GM18951 (cell line): ENCODE measurements at regions not wholly inside any gene's neighbourhood (a gene's known extent, or its start where the extent isn't known, plus 50 kb on each side); places are given as distances from the start of the nearest gene placed in this dataset.

ENCODE experiments used
- POLR2A ChIP-seq: IDR thresholded peaks from 4 replicates; pipeline ENCODE4 v1.6.1; 2011; ENCODE audit warnings: mild to moderate bottlenecking; ENCODE audit not compliant: insufficient read length, insufficient read depth; ENCODE audit errors: extremely low read depth
- in situ Hi-C: fragments of 300-500 bp; cut with MboI; formaldehyde crosslinking; loops from one replicate; pipeline ENCODE4 v1.12.0; 2022; ENCODE audit warnings: low sequenced_read_pairs, mixed read lengths, inconsistent platforms; ENCODE audit not compliant: unreplicated experiment

DNA sequence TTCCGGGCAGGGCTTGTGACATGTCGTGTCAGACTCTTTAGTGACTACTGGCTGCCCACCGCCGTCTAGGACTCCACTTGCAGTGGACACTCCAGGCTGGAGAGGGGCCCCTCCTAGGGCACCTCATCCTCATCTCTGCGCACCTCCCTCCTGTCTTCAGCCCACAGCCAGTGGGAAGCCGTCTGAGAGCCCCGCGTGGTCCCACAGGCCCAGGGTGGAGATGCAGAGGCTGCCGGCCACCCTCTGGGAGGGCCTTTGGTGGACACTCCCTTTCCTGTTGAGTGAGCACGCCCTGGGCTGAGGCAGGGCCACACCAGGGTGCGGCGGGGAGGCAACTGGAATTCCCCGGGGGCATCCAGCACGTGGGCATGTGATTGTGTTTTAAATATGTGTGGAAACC lies 80.5 kb downstream of the IRX2 start:
- TF ChIP-seq POLR2A: no peak
- in situ Hi-C loops: no loop called here

GRCh38 chr5:2669913-2670312 lies 81.6 kb downstream of the IRX2 start:
- in situ Hi-C loops: no loop called here
- no peak for TF ChIP-seq POLR2A

GRCh38 chr5:2669259-2669658 lies 82.2 kb downstream of the IRX2 start:
- in situ Hi-C loops: no loop called here
- TF ChIP-seq POLR2A: no peak

- in situ Hi-C loops: no loop called here
- no peak for TF ChIP-seq POLR2A
These were observed 85.4 kb downstream of the IRX2 start for GRCh38 chr5:2666081-2666480.

DNA sequence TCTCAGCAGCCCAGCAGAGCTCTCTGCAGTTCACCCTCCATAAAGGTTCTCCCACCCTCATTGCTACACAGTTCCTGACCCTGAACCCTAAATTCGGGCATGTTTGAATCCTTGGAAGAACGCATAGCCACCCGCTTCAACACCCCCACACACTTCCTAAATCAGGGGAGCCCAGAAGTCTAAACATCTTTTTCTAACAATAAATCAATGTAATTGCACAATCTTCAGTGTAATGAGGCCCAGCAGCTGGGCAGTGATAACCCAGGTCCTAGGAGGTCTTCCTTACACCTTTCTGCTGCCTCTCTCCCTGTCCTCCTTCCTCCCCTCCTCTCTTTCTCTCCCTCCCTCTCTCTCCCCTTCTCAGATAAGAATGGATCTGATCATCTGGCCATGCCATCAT lies 88.0 kb downstream of the IRX2 start:
- in situ Hi-C loops: no loop called here
- TF ChIP-seq POLR2A: no peak

DNA sequence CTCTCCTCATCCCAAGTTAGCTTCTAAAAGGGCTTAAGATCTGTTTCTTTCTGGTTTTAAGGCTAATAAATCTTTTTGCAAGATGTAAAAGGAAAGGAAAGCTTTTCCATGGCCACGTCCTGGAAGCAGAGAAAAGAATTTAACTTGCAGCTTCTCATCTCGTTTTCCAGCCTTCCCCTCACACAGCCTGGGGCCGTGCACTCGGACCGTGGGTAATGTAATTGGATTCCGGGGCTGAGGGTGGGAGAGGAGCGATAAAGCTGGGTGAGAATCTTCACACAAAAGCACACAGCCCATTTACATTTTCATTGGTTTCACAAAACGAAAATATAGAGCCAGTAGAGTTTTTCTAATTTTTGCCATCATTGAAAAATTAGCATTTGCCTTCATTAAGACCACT lies 91.2 kb downstream of the IRX2 start:
- no peak for TF ChIP-seq POLR2A
- in situ Hi-C loops: no loop called here

DNA sequence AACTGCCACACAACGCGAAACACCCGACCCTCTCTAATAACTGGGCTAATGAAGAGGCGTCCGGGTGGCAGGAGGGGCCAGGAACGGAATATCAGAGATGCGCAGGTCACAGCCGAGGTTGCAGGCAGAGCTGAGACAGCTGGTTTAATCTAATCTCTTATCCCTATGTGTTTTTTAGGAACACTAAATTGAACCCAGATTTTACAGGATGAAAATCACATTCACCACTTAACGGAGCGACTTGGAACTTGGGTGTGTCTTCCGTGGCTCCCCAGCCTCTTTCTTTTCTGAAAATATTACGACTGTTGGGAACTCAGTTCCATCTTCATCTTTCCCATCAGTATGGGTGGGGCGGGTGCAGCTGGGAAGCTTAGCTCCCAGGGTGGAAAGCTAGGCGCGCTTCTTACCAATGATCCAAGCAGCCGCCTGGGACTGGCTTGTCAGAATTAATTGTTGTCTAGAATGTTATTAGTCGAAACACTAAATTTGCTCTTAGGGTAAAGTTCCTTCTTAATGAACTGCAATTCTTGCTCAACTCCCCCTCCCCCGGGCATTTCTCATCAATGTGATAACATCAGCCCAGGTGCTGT lies 92.5 kb downstream of the IRX2 start:
- TF ChIP-seq POLR2A: no peak
- in situ Hi-C loops: no loop called here

DNA sequence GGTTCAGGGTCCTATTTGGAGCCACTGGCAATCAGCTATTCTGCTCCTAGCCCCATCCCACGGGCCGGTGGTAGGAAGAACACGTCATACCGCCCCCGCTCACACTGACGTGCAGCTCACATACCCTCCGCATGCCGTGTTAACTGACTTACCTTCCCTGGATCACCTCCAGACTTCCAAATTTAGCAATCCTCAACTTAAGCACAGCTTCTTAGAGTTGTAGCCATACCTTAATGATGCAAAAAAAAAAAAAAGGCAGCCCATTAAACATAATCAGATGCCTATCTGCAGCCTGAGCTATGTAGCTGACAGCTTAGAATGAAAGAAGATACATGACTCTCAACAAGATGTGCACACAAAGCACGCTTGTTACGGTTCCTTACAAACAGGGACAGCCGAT lies 93.0 kb downstream of the IRX2 start:
- TF ChIP-seq POLR2A: no peak
- in situ Hi-C loops: no loop called here

- TF ChIP-seq POLR2A: no peak
- in situ Hi-C loops: no loop called here
These were observed 94.3 kb downstream of the IRX2 start for GRCh38 chr5:2657151-2657550.

DNA sequence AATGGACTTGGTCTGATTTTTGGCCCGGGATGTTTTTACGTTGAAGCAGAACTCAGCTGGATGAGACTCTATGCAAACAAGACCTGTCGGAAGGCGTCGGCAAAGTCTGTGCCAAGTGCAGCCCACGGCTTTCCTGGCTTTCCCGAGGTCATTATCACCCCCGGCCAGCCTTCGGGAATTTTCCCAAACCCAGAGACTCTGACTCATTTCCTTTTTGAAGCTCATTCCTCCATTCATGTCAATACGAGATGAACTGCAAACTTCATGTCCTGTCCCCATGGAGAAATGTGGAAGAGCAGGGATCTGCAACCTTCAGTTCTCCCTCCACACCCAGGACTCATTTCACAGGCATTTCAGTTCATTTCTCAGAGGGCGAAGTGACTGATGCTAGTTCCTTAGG lies 95.3 kb downstream of the IRX2 start:
- in situ Hi-C loops: no loop called here
- TF ChIP-seq POLR2A: no peak

DNA sequence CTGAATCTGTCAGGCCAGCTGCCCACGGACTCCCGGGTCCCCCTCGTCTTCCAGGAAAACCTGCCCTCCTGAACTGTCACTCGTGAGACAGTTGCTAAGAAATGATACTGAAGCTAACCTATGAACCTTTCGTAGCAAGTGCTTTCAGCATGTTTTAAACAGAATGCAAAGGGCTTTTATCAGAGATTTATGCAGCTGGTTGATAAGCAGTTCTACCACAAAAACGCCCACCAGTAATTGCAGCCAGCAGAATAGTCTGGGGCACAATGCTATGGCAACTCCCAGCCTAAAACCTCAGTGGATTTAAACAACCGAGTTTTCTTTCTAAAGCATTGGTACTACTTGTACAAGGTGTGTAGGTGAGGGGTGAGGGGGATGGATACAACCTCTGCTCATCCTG lies 97.5 kb downstream of the IRX2 start:
- TF ChIP-seq POLR2A: no peak
- in situ Hi-C loops: no loop called here

- in situ Hi-C loops: no loop called here
- TF ChIP-seq POLR2A: no peak
These were observed 100.4 kb downstream of the IRX2 start for GRCh38 chr5:2651116-2651515.

DNA sequence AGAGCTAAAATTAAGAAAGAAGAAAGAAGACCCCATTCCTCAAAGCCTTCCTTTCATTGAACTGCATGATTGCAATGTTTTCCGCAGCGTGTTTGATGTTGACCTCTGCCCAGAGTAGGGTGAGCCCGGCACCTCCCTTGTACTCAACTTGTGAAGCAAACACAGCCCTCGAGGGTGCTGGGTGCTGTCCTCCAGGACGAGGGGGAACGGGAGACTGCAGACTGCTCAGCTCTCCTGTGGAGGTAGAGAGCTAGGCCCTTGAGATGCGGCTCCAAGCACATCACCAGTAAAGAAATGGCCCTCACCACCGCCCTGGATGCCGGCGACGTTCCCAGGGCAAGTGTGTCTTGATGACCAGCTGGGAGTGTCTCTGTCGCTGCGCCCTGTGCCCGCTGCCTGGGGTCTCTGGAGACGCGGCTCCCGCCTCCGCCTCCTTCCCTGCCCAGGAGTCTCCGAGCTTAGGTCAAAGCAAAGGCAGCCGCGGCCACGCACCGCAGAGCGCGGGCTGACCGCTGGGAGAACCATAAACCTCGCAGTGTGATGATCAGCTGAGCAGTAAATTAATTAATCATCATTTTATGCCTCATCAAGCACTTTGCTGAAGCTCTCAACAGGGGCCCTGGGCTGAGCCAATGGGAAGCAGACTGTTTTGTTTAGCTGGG lies 108.7 kb downstream of the IRX2 start:
- in situ Hi-C loops: no loop called here
- TF ChIP-seq POLR2A: no peak

- TF ChIP-seq POLR2A: no peak
- in situ Hi-C loops: no loop called here
These were observed 110.8 kb downstream of the IRX2 start for GRCh38 chr5:2640717-2641116.
